ENCODE measurements at regions not wholly inside any gene's neighbourhood (a gene's known extent, or its start where the extent isn't known, plus 50 kb on each side); places are given as distances from the start of the nearest gene placed in this dataset.

- Histone ChIP-seq H3K27ac (ENCODE audit: low read length) (no peak overlapping the region), H3K9me3 (ENCODE audit: control insufficient read depth, low read depth, low read length) (no peaks in the 10 kb centered on the region), H3K9ac (ENCODE audit: low read length) (no peak overlapping the region), H3K4me1 (ENCODE audit: control insufficient read depth, low read depth, low read length) (peaks cover 8% of the 10 kb centered on the region), H3K36me3 (ENCODE audit: control insufficient read depth, low read depth, low read length) (no peaks in the 10 kb centered on the region), H3K4me3 (ENCODE audit: low read length) (no peak overlapping the region), H3K27me3 (ENCODE audit: control insufficient read depth, insufficient read depth, low read length) (no peaks in the 10 kb centered on the region)
Measured at GRCh38 chr13:40074338-40074737, 418.9 kb downstream of the COG6 start.

DNA sequence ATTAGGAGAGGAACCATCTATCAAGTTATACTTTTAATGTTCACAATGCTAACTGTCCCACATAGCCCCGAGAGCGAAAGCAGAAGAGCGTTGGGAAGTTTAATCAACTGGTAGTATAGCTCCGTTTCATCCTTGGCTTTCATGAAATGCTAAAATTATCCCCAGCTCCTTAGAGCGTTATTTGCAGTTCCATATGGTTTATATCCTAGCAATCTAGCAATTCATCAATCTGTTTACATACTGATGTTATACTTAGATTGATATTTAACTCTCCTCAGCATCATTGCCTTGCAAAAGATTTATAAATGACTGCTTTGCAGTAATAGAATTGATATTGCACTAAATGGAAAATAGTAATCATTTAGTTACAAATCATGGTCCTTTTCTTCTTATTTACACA lies 419.8 kb downstream of the COG6 start:
- H3K4me1 ChIP-seq (ENCODE audit: control insufficient read depth, low read depth, low read length), result peaks cover 8% of the 10 kb centered on the region
- H3K4me3 ChIP-seq (ENCODE audit: low read length), result no peak overlapping the region
- no peak overlapping the region for H3K9ac ChIP-seq (ENCODE audit: low read length)
- no peak overlapping the region for H3K27ac ChIP-seq (ENCODE audit: low read length)
- H3K36me3 ChIP-seq (ENCODE audit: control insufficient read depth, low read depth, low read length), result no peaks in the 10 kb centered on the region
- no peaks in the 10 kb centered on the region for H3K9me3 ChIP-seq (ENCODE audit: control insufficient read depth, low read depth, low read length)
- H3K27me3 ChIP-seq (ENCODE audit: control insufficient read depth, insufficient read depth, low read length), result no peaks in the 10 kb centered on the region

- no peaks in the 10 kb centered on the region for H3K9me3 ChIP-seq (ENCODE audit: control insufficient read depth, low read depth, low read length)
- no peak overlapping the region for H3K4me3 ChIP-seq (ENCODE audit: low read length)
- H3K4me1 ChIP-seq (ENCODE audit: control insufficient read depth, low read depth, low read length), result peaks cover 8% of the 10 kb centered on the region
- no peak overlapping the region for H3K27ac ChIP-seq (ENCODE audit: low read length)
- no peak overlapping the region for H3K9ac ChIP-seq (ENCODE audit: low read length)
- H3K27me3 ChIP-seq (ENCODE audit: control insufficient read depth, insufficient read depth, low read length), result no peaks in the 10 kb centered on the region
- H3K36me3 ChIP-seq (ENCODE audit: control insufficient read depth, low read depth, low read length), result no peaks in the 10 kb centered on the region
Measured at GRCh38 chr13:40076765-40077362, 421.4 kb downstream of the COG6 start.

- peaks cover 8% of the 10 kb centered on the region for H3K4me1 ChIP-seq (ENCODE audit: control insufficient read depth, low read depth, low read length)
Measured at GRCh38 chr13:40077396-40078027, 422.1 kb downstream of the COG6 start.

DNA sequence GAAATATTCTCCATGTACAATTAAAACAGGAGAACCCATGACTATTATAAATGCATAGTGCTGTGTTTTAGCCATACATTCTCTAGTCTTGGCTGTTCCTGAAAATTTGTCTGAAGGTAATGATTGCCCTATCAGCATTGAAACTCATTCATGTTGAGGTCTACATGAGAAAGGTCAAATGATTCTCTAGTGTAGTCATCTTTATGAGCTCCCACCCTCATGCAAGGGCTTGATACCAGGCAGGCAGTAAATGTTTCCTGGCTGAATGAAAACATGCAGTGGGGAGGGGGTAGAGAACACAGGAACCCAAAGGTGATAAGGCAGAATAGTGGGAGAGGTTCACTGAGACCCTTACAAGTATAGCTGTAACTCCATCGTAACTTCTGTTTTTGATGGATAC lies 424.3 kb downstream of the COG6 start:
- Histone ChIP-seq H3K27ac (ENCODE audit: low read length) (no peak overlapping the region), H3K4me1 (ENCODE audit: control insufficient read depth, low read depth, low read length) (peaks cover 1% of the 10 kb centered on the region), H3K9me3 (ENCODE audit: control insufficient read depth, low read depth, low read length) (no peaks in the 10 kb centered on the region), H3K9ac (ENCODE audit: low read length) (no peak overlapping the region), H3K36me3 (ENCODE audit: control insufficient read depth, low read depth, low read length) (no peaks in the 10 kb centered on the region), H3K4me3 (ENCODE audit: low read length) (no peak overlapping the region), H3K27me3 (ENCODE audit: control insufficient read depth, insufficient read depth, low read length) (no peaks in the 10 kb centered on the region)

More at GRCh38 chr13:40077396-40078027, 422.1 kb downstream of the COG6 start:
- Histone ChIP-seq H3K27me3 (ENCODE audit: control insufficient read depth, insufficient read depth, low read length) (no peaks in the 10 kb centered on the region), H3K4me3 (ENCODE audit: low read length) (no peak overlapping the region), H3K9me3 (ENCODE audit: control insufficient read depth, low read depth, low read length) (no peaks in the 10 kb centered on the region), H3K36me3 (ENCODE audit: control insufficient read depth, low read depth, low read length) (no peaks in the 10 kb centered on the region), H3K9ac (ENCODE audit: low read length) (no peak overlapping the region), H3K27ac (ENCODE audit: low read length) (no peak overlapping the region)

DNA sequence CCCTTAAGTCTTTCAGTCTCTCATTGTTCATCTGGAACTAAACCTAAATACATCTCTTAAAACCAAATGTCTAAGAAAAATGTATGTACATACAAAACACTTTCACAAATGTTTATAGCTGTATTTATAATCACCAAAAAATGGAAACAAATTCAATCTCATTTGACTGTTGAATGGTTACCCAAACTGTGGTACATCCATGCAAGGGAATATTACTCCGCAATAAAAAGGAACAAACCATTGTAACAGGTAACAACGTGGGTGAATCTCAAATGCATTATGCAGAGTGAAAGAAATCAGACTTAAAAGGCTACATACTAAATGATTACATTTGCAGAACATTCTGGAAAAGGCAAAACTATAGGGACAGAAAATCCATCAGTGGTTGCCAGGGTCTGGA lies 425.2 kb downstream of the COG6 start:
- Histone ChIP-seq H3K9ac (ENCODE audit: low read length) (no peak overlapping the region), H3K36me3 (ENCODE audit: control insufficient read depth, low read depth, low read length) (no peaks in the 10 kb centered on the region)

GRCh38 chr13:40082639-40083038 lies 427.2 kb downstream of the COG6 start:
- Histone ChIP-seq H3K27me3 (ENCODE audit: control insufficient read depth, insufficient read depth, low read length) (no peaks in the 10 kb centered on the region), H3K36me3 (ENCODE audit: control insufficient read depth, low read depth, low read length) (no peaks in the 10 kb centered on the region), H3K27ac (ENCODE audit: low read length) (no peak overlapping the region)

More for the DNA sequence above, 425.2 kb downstream of the COG6 start:
- Histone ChIP-seq H3K27ac (ENCODE audit: low read length) (no peak overlapping the region), H3K9me3 (ENCODE audit: control insufficient read depth, low read depth, low read length) (no peaks in the 10 kb centered on the region), H3K4me1 (ENCODE audit: control insufficient read depth, low read depth, low read length) (peaks cover 4% of the 10 kb centered on the region), H3K4me3 (ENCODE audit: low read length) (no peak overlapping the region), H3K27me3 (ENCODE audit: control insufficient read depth, insufficient read depth, low read length) (no peaks in the 10 kb centered on the region)

DNA sequence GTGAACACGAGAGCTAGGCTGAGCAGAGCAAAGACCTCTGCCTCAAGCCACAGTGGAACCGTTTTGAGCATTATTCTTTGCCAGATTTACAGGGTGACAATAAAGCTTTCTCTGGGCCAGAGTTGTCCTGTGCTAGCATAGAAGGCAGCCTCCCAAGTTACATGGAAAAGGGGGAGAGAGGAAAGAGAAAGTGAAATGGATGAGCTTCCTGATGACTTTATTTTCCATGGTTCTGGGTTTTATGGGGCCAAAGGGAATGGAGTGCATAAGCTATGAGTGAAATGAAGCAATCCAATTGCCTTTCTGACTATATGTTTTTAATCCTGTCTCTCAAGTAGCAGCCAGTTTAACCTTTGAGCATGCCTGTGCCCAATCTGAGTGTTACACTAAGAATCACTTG lies 428.4 kb downstream of the COG6 start:
- no peak overlapping the region for H3K4me3 ChIP-seq (ENCODE audit: low read length)
- H3K9ac ChIP-seq (ENCODE audit: low read length), result no peak overlapping the region
- no peaks in the 10 kb centered on the region for H3K27me3 ChIP-seq (ENCODE audit: control insufficient read depth, insufficient read depth, low read length)
- H3K27ac ChIP-seq (ENCODE audit: low read length), result no peak overlapping the region
- H3K36me3 ChIP-seq (ENCODE audit: control insufficient read depth, low read depth, low read length), result no peaks in the 10 kb centered on the region
- H3K9me3 ChIP-seq (ENCODE audit: control insufficient read depth, low read depth, low read length), result no peaks in the 10 kb centered on the region
- peaks cover 21% of the 10 kb centered on the region for H3K4me1 ChIP-seq (ENCODE audit: control insufficient read depth, low read depth, low read length)

More at GRCh38 chr13:40082639-40083038, 427.2 kb downstream of the COG6 start:
- Histone ChIP-seq H3K4me1 (ENCODE audit: control insufficient read depth, low read depth, low read length) (peaks cover 18% of the 10 kb centered on the region), H3K4me3 (ENCODE audit: low read length) (no peak overlapping the region), H3K9me3 (ENCODE audit: control insufficient read depth, low read depth, low read length) (no peaks in the 10 kb centered on the region), H3K9ac (ENCODE audit: low read length) (no peak overlapping the region)

GRCh38 chr13:40084934-40085333 lies 429.5 kb downstream of the COG6 start:
- H3K4me3 ChIP-seq (ENCODE audit: low read length), result no peak overlapping the region
- no peaks in the 10 kb centered on the region for H3K9me3 ChIP-seq (ENCODE audit: control insufficient read depth, low read depth, low read length)
- H3K4me1 ChIP-seq (ENCODE audit: control insufficient read depth, low read depth, low read length), result peaks cover 21% of the 10 kb centered on the region
- H3K36me3 ChIP-seq (ENCODE audit: control insufficient read depth, low read depth, low read length), result no peaks in the 10 kb centered on the region
- no peak overlapping the region for H3K27ac ChIP-seq (ENCODE audit: low read length)
- no peaks in the 10 kb centered on the region for H3K27me3 ChIP-seq (ENCODE audit: control insufficient read depth, insufficient read depth, low read length)
- no peak overlapping the region for H3K9ac ChIP-seq (ENCODE audit: low read length)

DNA sequence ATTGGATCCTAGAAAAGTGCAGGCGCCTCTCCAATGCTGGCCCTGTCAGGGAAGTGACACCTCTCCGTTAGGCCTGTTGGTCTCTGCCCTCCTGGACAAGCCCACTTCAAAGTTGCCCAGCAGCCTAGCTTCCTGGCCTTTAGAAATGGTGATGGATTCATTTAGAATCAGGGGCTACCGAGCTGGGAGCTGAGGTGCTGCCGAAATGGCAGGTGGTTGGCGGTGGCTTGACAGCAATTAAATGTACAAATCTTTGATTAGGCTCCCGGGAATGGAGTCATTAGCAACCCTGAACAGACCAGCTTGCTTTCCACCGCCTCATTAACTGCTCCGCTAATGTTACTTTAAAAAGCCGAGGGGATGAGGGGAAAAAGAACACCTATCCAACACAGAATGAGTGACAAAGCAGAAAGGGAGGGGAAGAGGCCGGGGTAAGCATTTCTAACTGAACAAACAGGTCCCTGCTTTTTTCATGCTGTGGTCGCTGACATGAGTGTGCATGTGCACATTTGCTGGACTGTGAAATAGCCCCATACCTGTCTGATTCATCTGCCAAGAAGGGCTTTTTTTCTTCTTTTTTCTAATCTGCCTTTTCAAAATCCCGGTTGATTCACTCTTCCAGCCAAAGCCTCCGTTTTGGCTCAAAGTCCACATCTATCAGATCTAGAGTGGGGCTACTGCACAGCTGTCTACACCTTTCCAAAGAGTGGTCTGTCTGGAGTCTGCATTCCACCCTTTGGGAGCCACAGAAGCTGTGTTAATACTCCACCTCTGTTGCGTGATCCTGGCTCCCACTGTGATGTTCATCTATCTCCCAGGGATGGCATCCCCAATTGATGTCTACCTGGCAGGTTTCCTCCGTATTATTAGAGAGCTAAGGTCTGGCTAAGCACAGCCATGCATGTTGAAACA lies 431.9 kb downstream of the COG6 start:
- Histone ChIP-seq H3K27ac (ENCODE audit: low read length) (no peak overlapping the region), H3K36me3 (ENCODE audit: control insufficient read depth, low read depth, low read length) (no peaks in the 10 kb centered on the region), H3K4me3 (ENCODE audit: low read length) (no peak overlapping the region), H3K9ac (ENCODE audit: low read length) (no peak overlapping the region), H3K9me3 (ENCODE audit: control insufficient read depth, low read depth, low read length) (no peaks in the 10 kb centered on the region), H3K27me3 (ENCODE audit: control insufficient read depth, insufficient read depth, low read length) (no peaks in the 10 kb centered on the region), H3K4me1 (ENCODE audit: control insufficient read depth, low read depth, low read length) (peaks cover 21% of the 10 kb centered on the region)

DNA sequence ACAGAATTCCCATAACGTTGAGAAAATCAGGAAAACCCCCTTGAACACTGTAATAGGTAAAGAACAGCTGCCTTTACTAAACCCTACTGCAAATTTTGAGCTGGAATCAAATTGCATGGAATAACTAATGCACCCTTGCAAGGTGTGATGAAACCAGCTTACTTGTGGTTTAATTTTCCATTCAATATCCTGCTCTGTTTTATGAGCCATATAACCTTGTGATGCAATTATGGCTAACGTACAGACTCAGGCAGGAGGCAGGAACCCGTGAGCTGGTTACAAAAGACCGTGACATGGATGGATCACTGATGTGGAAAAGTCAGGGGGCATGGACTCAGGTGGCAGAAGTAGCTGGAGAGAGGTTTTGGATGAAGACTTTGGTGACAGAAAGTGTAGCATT lies 438.6 kb downstream of the COG6 start:
- H3K36me3 ChIP-seq (ENCODE audit: control insufficient read depth, low read depth, low read length), result no peaks in the 10 kb centered on the region
- H3K27ac ChIP-seq (ENCODE audit: low read length), result no peak overlapping the region
- no peaks in the 10 kb centered on the region for H3K4me1 ChIP-seq (ENCODE audit: control insufficient read depth, low read depth, low read length)
- no peak overlapping the region for H3K4me3 ChIP-seq (ENCODE audit: low read length)
- no peak overlapping the region for H3K9ac ChIP-seq (ENCODE audit: low read length)
- no peaks in the 10 kb centered on the region for H3K27me3 ChIP-seq (ENCODE audit: control insufficient read depth, insufficient read depth, low read length)
- H3K9me3 ChIP-seq (ENCODE audit: control insufficient read depth, low read depth, low read length), result no peaks in the 10 kb centered on the region
